ENCODE measurements at regions not wholly inside any gene's neighbourhood (a gene's known extent, or its start where the extent isn't known, plus 50 kb on each side); places are given as distances from the start of the nearest gene placed in this dataset.

DNA sequence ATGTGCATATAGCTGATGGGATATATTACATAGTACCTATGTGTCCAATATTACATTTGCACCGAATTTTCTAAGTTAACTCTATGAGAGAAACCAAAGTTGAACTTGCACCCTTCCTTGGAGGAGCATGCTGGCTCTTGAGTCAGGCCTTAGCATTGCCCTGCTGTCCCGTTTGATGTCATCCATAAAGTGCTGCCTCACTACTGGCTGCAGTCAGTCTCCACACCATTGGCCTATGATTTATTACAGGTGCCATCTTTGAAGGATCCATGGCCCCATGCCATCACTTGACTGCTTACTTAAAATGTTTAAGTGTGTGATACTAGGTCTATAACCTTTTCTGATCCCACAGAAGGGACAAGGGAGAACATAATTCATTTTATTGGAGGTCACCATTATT lies 249.3 kb upstream of the RBBP8 start:
- no peak for TF ChIP-seq CTCF (IDR thresholded peaks at IDR 0.05; ENCODE audit: borderline replicate concordance, control extremely low read depth, extremely low read depth, insufficient read depth, missing control alignments)
- in situ Hi-C loops (cut with MboI; ENCODE audit: low sequenced_read_pairs, unreplicated experiment), result loop anchor here (25.0 kb wide), 1 partner anchor 104 kb away; no protein-coding TSS in a partner anchor
- no peak for DNase-seq (ENCODE audit: low spot score)

DNA sequence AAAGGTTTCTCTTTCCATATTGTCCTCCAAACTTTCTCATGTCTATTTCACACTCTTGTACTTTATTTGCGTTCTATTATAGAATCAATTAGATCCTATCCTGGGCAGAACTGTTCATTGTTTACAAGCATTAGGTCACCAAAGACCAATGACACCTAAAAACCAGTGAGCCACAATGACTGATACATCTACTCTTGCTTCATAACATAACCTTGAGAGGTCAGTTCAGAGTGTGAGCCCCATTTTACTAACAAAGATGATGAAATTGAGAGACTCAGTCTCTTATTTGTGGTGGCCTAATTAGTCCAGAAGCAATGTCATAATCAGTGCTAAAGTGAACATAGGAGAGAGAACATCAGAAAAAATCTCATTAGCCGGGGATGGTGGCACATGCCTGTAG lies 248.9 kb upstream of the RBBP8 start:
- in situ Hi-C loops (cut with MboI; ENCODE audit: low sequenced_read_pairs, unreplicated experiment), result loop anchor here (25.0 kb wide), 1 partner anchor 103 kb away; no protein-coding TSS in a partner anchor
- DNase-seq (ENCODE audit: low spot score), result no peak
- TF ChIP-seq CTCF (IDR thresholded peaks at IDR 0.05; ENCODE audit: borderline replicate concordance, control extremely low read depth, extremely low read depth, insufficient read depth, missing control alignments), result no peak

- in situ Hi-C loops (cut with MboI; ENCODE audit: low sequenced_read_pairs, unreplicated experiment), result loop anchor here (25.0 kb wide), 1 partner anchor 102 kb away; no protein-coding TSS in a partner anchor
- no peak for TF ChIP-seq CTCF (IDR thresholded peaks at IDR 0.05; ENCODE audit: borderline replicate concordance, control extremely low read depth, extremely low read depth, insufficient read depth, missing control alignments)
- DNase-seq (ENCODE audit: low spot score), result no peak
Observed at GRCh38 chr18:22685788-22686187, 247.3 kb upstream of the RBBP8 start.

DNA sequence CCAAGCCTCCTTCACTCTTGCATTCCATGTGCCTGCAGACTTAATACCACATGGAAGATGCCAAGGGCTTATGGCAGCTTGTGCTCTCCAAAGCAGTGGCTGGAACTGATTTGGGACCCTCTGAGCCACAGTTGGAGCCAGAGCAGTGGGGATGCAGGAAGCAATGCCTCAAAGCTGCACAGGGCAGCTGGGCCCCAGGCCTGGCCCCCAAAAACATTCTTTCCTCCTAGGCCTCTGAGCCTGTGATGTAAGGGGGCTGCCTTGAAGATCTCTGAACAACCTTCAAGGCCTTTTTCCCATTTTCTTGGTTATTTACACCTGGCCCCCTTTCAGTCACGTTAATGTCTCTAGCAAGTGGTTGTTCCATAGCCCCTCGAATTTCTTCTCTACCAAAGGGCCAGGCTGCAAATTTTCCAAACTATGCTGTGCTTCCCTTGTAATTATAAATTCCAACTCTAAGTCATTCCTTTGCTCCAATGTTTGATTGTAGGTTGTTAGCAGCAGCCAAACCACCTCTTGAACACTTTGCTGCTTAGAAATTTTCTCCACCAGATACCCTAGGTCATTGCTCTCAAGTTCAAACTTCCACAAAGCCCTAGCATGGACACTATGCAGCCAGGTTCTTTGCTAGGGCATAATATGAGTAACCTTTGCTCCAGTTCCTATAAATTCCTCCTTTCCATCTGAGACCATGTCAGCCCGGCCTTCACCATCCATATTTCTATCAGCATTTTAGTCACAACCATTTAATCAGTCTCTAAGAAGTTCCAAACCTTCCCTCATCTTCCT lies 245.0 kb upstream of the RBBP8 start:
- in situ Hi-C loops (cut with MboI; ENCODE audit: low sequenced_read_pairs, unreplicated experiment), result loop anchor here (25.0 kb wide), 1 partner anchor 99 kb away; no protein-coding TSS in a partner anchor
- TF ChIP-seq CTCF (IDR thresholded peaks at IDR 0.05; ENCODE audit: borderline replicate concordance, control extremely low read depth, extremely low read depth, insufficient read depth, missing control alignments), result no peak
- no peak for DNase-seq (ENCODE audit: low spot score)

DNA sequence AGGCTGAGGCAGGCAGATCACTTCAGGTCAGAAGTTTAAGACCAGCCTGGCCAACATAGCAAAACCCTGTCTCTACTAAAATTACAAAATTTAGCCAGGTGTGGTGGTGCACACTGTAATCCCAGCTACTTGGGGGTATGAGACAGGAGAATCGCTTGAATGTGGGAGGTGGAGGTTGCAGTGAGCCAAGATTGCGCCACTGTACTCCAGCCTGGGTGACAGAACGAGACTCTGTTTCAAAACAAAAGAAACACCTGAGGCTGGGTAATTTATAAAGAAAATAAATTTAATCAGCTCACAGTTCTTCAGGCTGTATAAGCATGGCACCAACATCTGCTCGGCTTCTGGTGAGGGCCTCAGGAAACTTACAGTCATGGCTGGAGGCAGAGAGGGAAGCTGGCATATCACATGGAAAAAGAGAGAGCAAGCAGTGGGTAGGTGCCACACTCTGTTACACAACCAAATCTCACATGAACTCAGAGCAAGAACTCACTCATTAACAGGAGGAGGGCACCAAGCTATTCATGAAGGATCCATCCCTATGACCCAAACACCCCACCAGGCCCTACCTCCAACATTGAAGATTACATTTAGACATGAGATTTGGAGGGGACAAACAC lies 244.1 kb upstream of the RBBP8 start:
- in situ Hi-C loops (cut with MboI; ENCODE audit: low sequenced_read_pairs, unreplicated experiment), result loop anchor here (25.0 kb wide), 1 partner anchor 98 kb away; no protein-coding TSS in a partner anchor
- TF ChIP-seq CTCF (IDR thresholded peaks at IDR 0.05; ENCODE audit: borderline replicate concordance, control extremely low read depth, extremely low read depth, insufficient read depth, missing control alignments), result no peak
- no peak for DNase-seq (ENCODE audit: low spot score)

- no peak for TF ChIP-seq CTCF (IDR thresholded peaks at IDR 0.05; ENCODE audit: borderline replicate concordance, control extremely low read depth, extremely low read depth, insufficient read depth, missing control alignments)
- in situ Hi-C loops (cut with MboI; ENCODE audit: low sequenced_read_pairs, unreplicated experiment), result loop anchor here (25.0 kb wide), 1 partner anchor 98 kb away; no protein-coding TSS in a partner anchor
- DNase-seq (ENCODE audit: low spot score), result no peak
Observed at GRCh38 chr18:22689712-22690111, 243.4 kb upstream of the RBBP8 start.
